ENCODE measurements at regions not wholly inside any gene's neighbourhood (a gene's known extent, or its start where the extent isn't known, plus 50 kb on each side); places are given as distances from the start of the nearest gene placed in this dataset.

DNA sequence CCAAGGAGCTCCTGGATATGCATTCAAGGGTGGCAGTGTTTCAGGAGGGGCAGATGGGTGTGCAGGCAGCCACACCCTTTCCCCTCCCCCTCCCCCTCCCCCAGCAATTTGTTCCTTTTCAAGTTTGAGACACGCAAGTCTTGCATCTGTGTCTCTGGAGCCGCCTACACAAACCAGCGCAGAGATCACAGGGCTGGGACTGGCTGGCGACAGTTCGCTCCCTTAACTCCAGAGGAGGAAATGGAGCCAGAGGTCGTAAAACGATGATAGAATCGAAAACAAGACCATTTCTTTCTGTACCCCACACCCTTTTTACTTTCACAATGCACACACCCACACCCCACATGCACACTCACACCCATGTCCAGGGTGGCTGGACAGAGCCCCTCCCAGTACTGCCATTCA lies 163.1 kb downstream of the LY86 start:
- TF ChIP-seq CTCF (IDR thresholded peaks at IDR 0.05; ENCODE audit: extremely low read depth in 1 of 2, insufficient read depth in 1 of 2, low read depth in 1 of 2, low read length in 2 of 2) (no peak), GATA2 (IDR thresholded peaks at IDR 0.05; ENCODE audit: insufficient read depth, insufficient read length, low read depth, low read length) (no peak), EZH2 (IDR thresholded peaks at IDR 0.05; ENCODE audit: borderline replicate concordance, low read depth, low read length, severe bottlenecking) (no peak), MYC (IDR thresholded peaks at IDR 0.05; ENCODE audit: low read depth, low read length) (no peak), POLR2AphosphoS5 (IDR thresholded peaks at IDR 0.05; ENCODE audit: insufficient read depth, low read depth, low read length) (no peak), POLR2A (IDR thresholded peaks at IDR 0.05; ENCODE audit: low read depth, low read length) (no peak), JUN (IDR thresholded peaks at IDR 0.05; ENCODE audit: borderline replicate concordance, insufficient read depth, insufficient read length, low read depth) (no peak), FOS (IDR thresholded peaks at IDR 0.05; ENCODE audit: borderline replicate concordance, insufficient read depth, low read length) (no peak)
- TF ChIP-seq, protein P1, sequence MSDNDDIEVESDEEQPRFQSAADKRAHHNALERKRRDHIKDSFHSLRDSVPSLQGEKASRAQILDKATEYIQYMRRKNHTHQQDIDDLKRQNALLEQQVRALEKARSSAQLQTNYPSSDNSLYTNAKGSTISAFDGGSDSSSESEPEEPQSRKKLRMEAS (IDR thresholded peaks at IDR 0.05; ENCODE audit: insufficient read depth, insufficient read length) = no peak
